ENCODE measurements at regions not wholly inside any gene's neighbourhood (a gene's known extent, or its start where the extent isn't known, plus 50 kb on each side); places are given as distances from the start of the nearest gene placed in this dataset.

GRCh38 chr9:31536471-31536870 lies 848.0 kb upstream of the ACO1 start (continued):
- no peak for TF ChIP-seq ETV5 (CRISPR knock-in tag; IDR thresholded peaks at IDR 0.05; ENCODE audit: low read depth)
- no peak for TF ChIP-seq ESRRB (CRISPR knock-in tag; IDR thresholded peaks at IDR 0.05; ENCODE audit: borderline replicate concordance)
- no peak for TF ChIP-seq CBX3 (IDR thresholded peaks at IDR 0.05; ENCODE audit: borderline replicate concordance in 1 of 2, low read length in 2 of 2)
- TF ChIP-seq PYGO2 (tag; IDR thresholded peaks at IDR 0.05) = no peak
- no peak for TF ChIP-seq HOMEZ (CRISPR knock-in tag; IDR thresholded peaks at IDR 0.05)
- TF ChIP-seq, protein P1, sequence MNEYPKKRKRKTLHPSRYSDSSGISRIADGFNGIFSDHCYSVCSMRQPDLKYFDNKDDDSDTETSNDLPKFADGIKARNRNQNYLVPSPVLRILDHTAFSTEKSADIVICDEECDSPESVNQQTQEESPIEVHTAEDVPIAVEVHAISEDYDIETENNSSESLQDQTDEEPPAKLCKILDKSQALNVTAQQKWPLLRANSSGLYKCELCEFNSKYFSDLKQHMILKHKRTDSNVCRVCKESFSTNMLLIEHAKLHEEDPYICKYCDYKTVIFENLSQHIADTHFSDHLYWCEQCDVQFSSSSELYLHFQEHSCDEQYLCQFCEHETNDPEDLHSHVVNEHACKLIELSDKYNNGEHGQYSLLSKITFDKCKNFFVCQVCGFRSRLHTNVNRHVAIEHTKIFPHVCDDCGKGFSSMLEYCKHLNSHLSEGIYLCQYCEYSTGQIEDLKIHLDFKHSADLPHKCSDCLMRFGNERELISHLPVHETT (CRISPR knock-in tag; conservative IDR thresholded peaks at IDR 0.05 in 1 of 2, IDR thresholded peaks at IDR 0.05 in 1 of 2) = no peak
- TF ChIP-seq SPI1 (IDR thresholded peaks at IDR 0.05; ENCODE audit: borderline replicate concordance, low read depth, low read length) = no peak
- no peak for TF ChIP-seq TAF15 (IDR thresholded peaks at IDR 0.05; ENCODE audit: low read depth, low read length)
- TF ChIP-seq NR4A1 (CRISPR knock-in tag; IDR thresholded peaks at IDR 0.05) = no peak
- TF ChIP-seq NR4A1 (tag; IDR thresholded peaks at IDR 0.05) = no peak
- TF ChIP-seq, protein P2, sequence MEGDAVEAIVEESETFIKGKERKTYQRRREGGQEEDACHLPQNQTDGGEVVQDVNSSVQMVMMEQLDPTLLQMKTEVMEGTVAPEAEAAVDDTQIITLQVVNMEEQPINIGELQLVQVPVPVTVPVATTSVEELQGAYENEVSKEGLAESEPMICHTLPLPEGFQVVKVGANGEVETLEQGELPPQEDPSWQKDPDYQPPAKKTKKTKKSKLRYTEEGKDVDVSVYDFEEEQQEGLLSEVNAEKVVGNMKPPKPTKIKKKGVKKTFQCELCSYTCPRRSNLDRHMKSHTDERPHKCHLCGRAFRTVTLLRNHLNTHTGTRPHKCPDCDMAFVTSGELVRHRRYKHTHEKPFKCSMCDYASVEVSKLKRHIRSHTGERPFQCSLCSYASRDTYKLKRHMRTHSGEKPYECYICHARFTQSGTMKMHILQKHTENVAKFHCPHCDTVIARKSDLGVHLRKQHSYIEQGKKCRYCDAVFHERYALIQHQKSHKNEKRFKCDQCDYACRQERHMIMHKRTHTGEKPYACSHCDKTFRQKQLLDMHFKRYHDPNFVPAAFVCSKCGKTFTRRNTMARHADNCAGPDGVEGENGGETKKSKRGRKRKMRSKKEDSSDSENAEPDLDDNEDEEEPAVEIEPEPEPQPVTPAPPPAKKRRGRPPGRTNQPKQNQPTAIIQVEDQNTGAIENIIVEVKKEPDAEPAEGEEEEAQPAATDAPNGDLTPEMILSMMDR (IDR thresholded peaks at IDR 0.05 in 2 of 3, conservative IDR thresholded peaks at IDR 0.05 in 1 of 3; ENCODE audit: insufficient read depth in 2 of 3, low read depth in 1 of 3, low read length in 3 of 3) = no peak
- TF ChIP-seq GTF2A2 (tag; IDR thresholded peaks at IDR 0.05) = no peak
- no peak for TF ChIP-seq BRD9 (IDR thresholded peaks at IDR 0.05; ENCODE audit: low read depth, partially characterized antibody)
- TF ChIP-seq ZKSCAN1 (IDR thresholded peaks at IDR 0.05; ENCODE audit: low read depth, low read length) = no peak
- TF ChIP-seq ETV1 (tag; conservative IDR thresholded peaks at IDR 0.05; ENCODE audit: low read depth) = no peak

Data from K562 (cell line).